GM12865 (cell line): ENCODE measurements at regions not wholly inside any gene's neighbourhood (a gene's known extent, or its start where the extent isn't known, plus 50 kb on each side); places are given as distances from the start of the nearest gene placed in this dataset.

Source experiments
- DNase-seq: peaks from one replicate; pipeline ENCODE4 v3.0.0; 2010; ENCODE audit warnings: low read depth
- H3K4me3 ChIP-seq: 2 replicates; pipeline ENCODE4 v1.5.1; 2011; ENCODE audit warnings: mild to moderate bottlenecking, low read depth, low read length, control low read depth
- TF ChIP-seq, protein P1 (sequence below): IDR thresholded peaks from 2 replicates; pipeline ENCODE4 v1.5.1; 2011; ENCODE audit warnings: low read length, control low read depth, low read depth, inconsistent platforms; ENCODE audit not compliant: insufficient read depth; ENCODE audit errors: missing control alignments

DNA sequence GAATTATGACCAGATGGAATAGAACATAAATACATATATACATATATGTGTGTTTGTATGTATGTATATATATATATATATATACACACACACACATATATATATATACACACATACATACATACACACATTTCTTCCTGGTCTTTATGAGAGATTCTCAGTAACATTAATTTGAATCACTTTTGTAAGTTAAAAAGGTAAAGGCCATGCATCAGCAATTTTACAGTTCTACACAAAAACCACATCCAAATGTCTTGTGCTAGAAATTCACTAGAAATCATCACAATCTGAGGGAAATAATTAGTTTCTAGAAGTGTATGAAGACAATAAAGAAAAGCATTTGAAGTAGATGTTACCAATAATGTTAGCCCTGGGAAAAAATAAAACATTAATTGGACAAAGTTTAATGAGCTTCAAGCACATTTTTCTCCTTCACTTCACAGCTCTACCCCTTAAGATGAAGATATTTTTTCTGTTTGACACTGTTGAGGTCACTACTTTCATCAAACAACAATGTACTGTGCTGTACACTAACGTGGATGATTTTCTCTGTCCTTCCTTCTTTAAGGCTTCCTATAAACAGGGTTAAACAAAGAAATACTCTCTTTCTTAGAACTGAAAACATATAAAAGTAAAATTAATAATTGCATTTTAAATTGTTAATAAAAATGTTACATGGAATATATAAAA lies 189.2 kb upstream of the NR4A3 start:
- H3K4me3 ChIP-seq, result no peak overlapping the region
- no peak for DNase-seq
- TF ChIP-seq, protein P1, sequence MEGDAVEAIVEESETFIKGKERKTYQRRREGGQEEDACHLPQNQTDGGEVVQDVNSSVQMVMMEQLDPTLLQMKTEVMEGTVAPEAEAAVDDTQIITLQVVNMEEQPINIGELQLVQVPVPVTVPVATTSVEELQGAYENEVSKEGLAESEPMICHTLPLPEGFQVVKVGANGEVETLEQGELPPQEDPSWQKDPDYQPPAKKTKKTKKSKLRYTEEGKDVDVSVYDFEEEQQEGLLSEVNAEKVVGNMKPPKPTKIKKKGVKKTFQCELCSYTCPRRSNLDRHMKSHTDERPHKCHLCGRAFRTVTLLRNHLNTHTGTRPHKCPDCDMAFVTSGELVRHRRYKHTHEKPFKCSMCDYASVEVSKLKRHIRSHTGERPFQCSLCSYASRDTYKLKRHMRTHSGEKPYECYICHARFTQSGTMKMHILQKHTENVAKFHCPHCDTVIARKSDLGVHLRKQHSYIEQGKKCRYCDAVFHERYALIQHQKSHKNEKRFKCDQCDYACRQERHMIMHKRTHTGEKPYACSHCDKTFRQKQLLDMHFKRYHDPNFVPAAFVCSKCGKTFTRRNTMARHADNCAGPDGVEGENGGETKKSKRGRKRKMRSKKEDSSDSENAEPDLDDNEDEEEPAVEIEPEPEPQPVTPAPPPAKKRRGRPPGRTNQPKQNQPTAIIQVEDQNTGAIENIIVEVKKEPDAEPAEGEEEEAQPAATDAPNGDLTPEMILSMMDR, result no peak

DNA sequence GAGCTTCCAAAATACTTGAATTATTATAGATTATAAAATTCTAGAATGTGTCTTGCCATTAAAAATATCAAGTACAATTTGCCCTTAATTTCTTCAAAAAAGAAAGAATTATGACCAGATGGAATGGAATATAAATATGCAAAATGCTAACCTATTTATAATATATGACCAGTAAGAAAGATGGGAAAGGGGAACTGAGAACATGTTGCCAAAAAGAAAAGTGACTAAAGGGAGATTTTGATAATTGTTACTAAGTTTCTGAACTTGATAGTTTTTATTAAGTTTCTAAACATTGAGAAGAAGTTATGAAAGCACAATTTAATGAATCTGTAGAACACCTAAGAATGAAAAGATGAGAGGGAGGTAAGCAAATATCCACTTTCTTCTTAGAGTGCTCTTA lies 188.4 kb upstream of the NR4A3 start:
- DNase-seq, result no peak
- no peak overlapping the region for H3K4me3 ChIP-seq
- TF ChIP-seq, protein P1, result no peak

DNA sequence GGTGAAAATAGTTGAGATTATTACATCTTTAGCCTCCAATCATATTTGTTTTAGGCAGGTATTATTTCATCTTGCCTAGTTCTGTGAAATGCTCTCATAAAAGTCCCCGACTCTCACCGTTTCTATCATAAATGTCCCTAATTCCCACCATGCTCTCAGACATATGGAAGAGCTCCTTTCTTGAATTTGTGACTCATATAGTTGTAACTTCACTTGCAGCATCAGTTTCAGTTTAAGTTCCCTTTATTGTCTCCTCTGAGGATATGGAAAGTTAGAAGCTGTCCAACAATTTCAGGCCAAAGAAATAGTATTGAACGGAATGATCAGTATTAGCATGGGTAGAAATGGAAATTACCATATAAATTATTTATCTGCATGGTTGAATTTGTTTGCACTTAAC lies 187.5 kb upstream of the NR4A3 start:
- no peak overlapping the region for H3K4me3 ChIP-seq
- no peak for DNase-seq
- TF ChIP-seq, protein P1, result no peak

DNA sequence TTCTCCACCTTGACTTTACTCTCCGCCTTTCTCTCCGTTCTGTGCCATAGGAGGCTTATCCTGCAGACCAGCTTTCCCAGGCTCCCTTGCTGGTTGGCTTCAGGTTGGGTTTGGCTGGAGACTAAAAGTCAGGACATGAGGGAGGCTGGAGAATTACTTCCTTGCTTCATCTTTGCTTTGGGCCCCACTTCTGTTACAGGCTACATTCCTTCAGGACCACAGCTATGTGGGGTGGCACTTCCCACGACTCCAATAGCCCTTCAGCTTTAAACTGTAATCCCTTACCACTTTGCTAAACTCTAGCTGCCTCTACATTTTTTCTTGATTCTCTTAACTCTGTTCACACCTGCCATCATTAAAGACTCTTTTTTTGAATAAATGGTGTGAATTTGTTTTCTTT lies 186.7 kb upstream of the NR4A3 start:
- TF ChIP-seq, protein P1, result no peak
- no peak overlapping the region for H3K4me3 ChIP-seq
- no peak for DNase-seq

DNA sequence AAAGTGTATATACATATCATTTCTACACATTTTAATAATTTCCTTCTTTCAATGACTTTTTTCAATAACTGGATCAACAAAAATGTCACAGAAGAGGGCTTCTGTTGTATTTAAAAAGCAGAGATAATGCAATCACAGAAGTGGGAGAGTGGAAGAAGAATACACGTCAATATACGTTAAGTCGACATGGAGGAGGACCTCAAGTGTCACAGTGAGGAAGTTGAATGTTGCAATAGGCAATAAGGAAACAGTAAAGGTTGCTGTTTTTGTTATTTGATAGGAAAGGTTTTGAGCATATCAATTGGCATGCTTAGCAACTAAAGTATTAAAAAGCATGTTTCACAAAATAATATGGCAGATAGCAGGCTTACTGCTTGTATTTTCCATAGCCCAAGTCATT lies 184.0 kb upstream of the NR4A3 start:
- TF ChIP-seq, protein P1, result no peak
- no peak overlapping the region for H3K4me3 ChIP-seq
- no peak for DNase-seq

DNA sequence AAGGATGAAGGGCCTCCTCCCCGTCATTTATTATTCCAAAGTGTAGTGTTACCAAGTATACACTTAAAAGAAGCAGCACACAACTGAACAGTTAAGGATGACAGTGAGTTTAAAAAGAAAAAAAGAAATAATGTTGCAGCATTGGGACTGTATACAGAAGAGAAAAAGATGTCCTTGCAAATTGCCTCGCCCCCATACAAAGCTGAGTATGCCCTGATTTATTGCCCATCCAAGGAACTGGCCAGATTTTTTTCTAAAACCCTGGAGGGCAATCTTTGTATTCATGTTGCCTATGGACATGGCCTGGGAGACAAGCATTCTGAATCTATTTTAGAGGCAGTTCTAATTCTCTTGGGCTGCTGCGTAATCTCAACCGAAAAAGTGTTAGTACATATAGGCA lies 182.7 kb upstream of the NR4A3 start:
- H3K4me3 ChIP-seq, result no peak overlapping the region
- TF ChIP-seq, protein P1, result no peak
- DNase-seq, result no peak

DNA sequence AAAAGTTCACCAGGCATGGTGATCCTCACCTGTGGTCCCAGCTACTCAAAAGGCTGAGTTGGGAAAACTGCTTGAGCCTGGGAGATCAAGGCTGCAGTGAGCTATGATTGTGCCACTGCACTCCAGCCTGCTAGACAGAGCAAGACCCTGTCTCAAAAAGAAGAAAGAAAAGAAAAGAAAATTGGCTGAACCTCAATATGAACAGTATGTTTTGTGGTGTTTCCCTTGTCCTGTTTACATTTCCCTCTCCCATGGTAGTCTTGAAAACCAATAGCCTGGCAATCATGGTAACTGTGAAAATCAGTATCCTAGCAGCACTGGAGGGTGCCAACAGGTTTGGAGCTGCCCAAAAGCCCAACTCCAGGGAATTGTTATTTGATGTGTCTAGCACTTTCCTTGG lies 174.1 kb upstream of the NR4A3 start:
- TF ChIP-seq, protein P1, result no peak
- no peak for DNase-seq

More for the DNA sequence above, 174.1 kb upstream of the NR4A3 start:
- no peak overlapping the region for H3K4me3 ChIP-seq
